K562 (cell line): ENCODE measurements at regions not wholly inside any gene's neighbourhood (a gene's known extent, or its start where the extent isn't known, plus 50 kb on each side); places are given as distances from the start of the nearest gene placed in this dataset.
"Not testable (repeated sequence)": the region's sequence is repeated elsewhere in the genome, so short reads cannot be mapped to it uniquely, and the experiment has no call there.

ENCODE experiments used
- ATAC-seq: fragments of 200-7000 bp; cut with Tn5 transposase; 3 replicates; pipeline ENCODE4 v1.9.1; 2020; ENCODE audit warnings: moderate library complexity
- BruUV-seq: library from RNA; stranded (reverse); fragments of 400-500 nt; replicated peaks from 2 replicates; lab custom pipeline; 2021; lab: Mats Ljungman, UMichigan
- CTCF ChIA-PET: fragments of 300-600 bp; formaldehyde crosslinking; extraction: SDS; loops from one replicate; lab custom pipeline; 2021; ENCODE audit warnings: low intra/inter-chr PET ratio; lab: Yijun Ruan, JAX
- POLR2A ChIA-PET: fragments of 300-600, 350-650 bp; sonication (Branson Sonifier 250); formaldehyde crosslinking; extraction: SDS; loops from one replicate; lab custom pipeline; 2021; ENCODE audit warnings: antibody characterized with exemption, inconsistent platforms; lab: Yijun Ruan, JAX
- DNase-seq, 4 experiments: peaks; one replicate each; pipeline versions ENCODE4 v3.0.0 to v3.0.0-alpha.2; 2011 to 2018; ENCODE audit warnings: low spot score in 3 of 4, mixed read lengths in 3 of 4; ENCODE audit errors: extremely low read depth in 1 of 4
- FAIRE-seq: peaks from 2 replicates; lab custom pipeline; 2011; peaks lifted over from hg19 to GRCh38; lab: Jason Lieb, UNC
- H2AFZ ChIP-seq: 2 replicates; pipeline ENCODE4 v1.6.0; 2011; ENCODE audit warnings: low read depth, low read length, control low read depth, inconsistent platforms
- H3K27ac ChIP-seq: fragments of 200-600 bp; 3 replicates; pipeline ENCODE4 v1.8.0; 2011; ENCODE audit warnings: low read depth, mild to moderate bottlenecking, control low read depth, inconsistent platforms, low read length, moderate library complexity, mixed read lengths; ENCODE audit errors: extremely low read depth
- H3K27me3 ChIP-seq, 2 experiments: fragments of 300-600 bp in 1 of 2; 2 replicates in 1 of 2; 3 replicates in 1 of 2; pipeline versions ENCODE4 v1.6.0 to v1.8.0; 2011; ENCODE audit warnings: inconsistent platforms in 2 of 2, low read length in 2 of 2, mild to moderate bottlenecking in 1 of 2, mixed read lengths in 1 of 2, moderate library complexity in 1 of 2; ENCODE audit not compliant: control insufficient read depth in 2 of 2, insufficient read depth in 2 of 2
- H3K36me3 ChIP-seq: fragments of 300-600 bp; 3 replicates; pipeline ENCODE4 v1.8.0; 2011; ENCODE audit warnings: mild to moderate bottlenecking, low read length, inconsistent platforms; ENCODE audit not compliant: control insufficient read depth, insufficient read depth
- H3K4me1 ChIP-seq, 2 experiments: fragments of 200-600 bp in 1 of 2; replicated peaks in 1 of 2; 2 replicates in 1 of 2; 3 replicates in 1 of 2; pipeline versions ENCODE4 v1.5.1 to v1.8.0; 2011; ENCODE audit warnings: inconsistent platforms in 2 of 2, low read length in 2 of 2, mild to moderate bottlenecking in 1 of 2, mixed read lengths in 1 of 2, moderate library complexity in 1 of 2; ENCODE audit not compliant: control insufficient read depth in 2 of 2, insufficient read depth in 2 of 2
- H3K4me2 ChIP-seq: 2 replicates; pipeline ENCODE4 v1.6.1; 2011; ENCODE audit warnings: low read length, control low read depth, inconsistent platforms, mixed read lengths; ENCODE audit not compliant: insufficient read depth
- H3K4me3 ChIP-seq: fragments of 200-600 bp; sonication (generic), shearing (Covaris generic); 2 replicates; pipeline ENCODE4 v1.5.1; 2016; ENCODE audit warnings: control low read depth, inconsistent platforms
- H3K79me2 ChIP-seq: fragments of 200-600 bp; 3 replicates; pipeline ENCODE4 v1.8.0; 2011; ENCODE audit warnings: low read length, inconsistent platforms; ENCODE audit not compliant: control insufficient read depth, insufficient read depth
- H3K9ac ChIP-seq, 2 experiments: 2 replicates each; pipeline versions ENCODE4 v1.6.0 to v1.6.1; 2011; ENCODE audit warnings: low read depth in 2 of 2, low read length in 2 of 2, control low read depth in 1 of 2, inconsistent platforms in 1 of 2, mild to moderate bottlenecking in 1 of 2, mixed read lengths in 1 of 2; ENCODE audit not compliant: insufficient read depth in 1 of 2
- H3K9me1 ChIP-seq: one replicate; pipeline ENCODE4 v1.6.0; 2011; ENCODE audit warnings: inconsistent platforms, mild to moderate bottlenecking, low read length, moderate library complexity; ENCODE audit not compliant: control insufficient read depth, insufficient read depth
- H3K9me3 ChIP-seq: replicated peaks from 2 replicates; pipeline ENCODE4 v1.5.1; 2011; ENCODE audit warnings: low read depth, low read length, inconsistent platforms; ENCODE audit not compliant: control insufficient read depth, insufficient read depth
- H4K20me1 ChIP-seq: replicated peaks from 2 replicates; pipeline ENCODE4 v1.6.1; 2011; ENCODE audit warnings: low read length, inconsistent platforms, mixed read lengths; ENCODE audit not compliant: control insufficient read depth, insufficient read depth
- ETV1 ChIP-seq: fragments of 450-650 bp; conservative IDR thresholded peaks from 2 replicates; pipeline ENCODE4 v1.6.1; 2016; ENCODE audit warnings: missing genetic modification characterization, control low read depth, low read depth, missing compliant biosample characterization
- FOSL1 ChIP-seq: fragments of 200-800 bp; sonication (Bioruptor generic); conservative IDR thresholded peaks from 2 replicates; pipeline ENCODE4 v1.6.1; 2016; ENCODE audit warnings: missing genetic modification characterization, missing compliant biosample characterization
- KDM5B ChIP-seq: fragments of 200-600 bp; sonication (generic); IDR thresholded peaks from 2 replicates; pipeline ENCODE4 v1.6.1; 2012; ENCODE audit warnings: low read depth, mild to moderate bottlenecking, moderate library complexity, low read length, control low read depth, inconsistent platforms; ENCODE audit not compliant: insufficient replicate concordance
- NFIC ChIP-seq: fragments of 450-650 bp; IDR thresholded peaks from 2 replicates; pipeline ENCODE4 v1.6.1; 2017; ENCODE audit warnings: mild to moderate bottlenecking, inconsistent platforms
- NRF1 ChIP-seq, 2 experiments: fragments of 450-650 bp; IDR thresholded peaks in 1 of 2; conservative IDR thresholded peaks in 1 of 2; 2 replicates each; pipeline ENCODE4 v1.6.1; 2014; ENCODE audit warnings: mild to moderate bottlenecking in 2 of 2
- POLR2AphosphoS2 ChIP-seq: IDR thresholded peaks from 2 replicates; pipeline ENCODE4 v1.6.1; 2012; ENCODE audit warnings: low read length, improper control_type of control experiment
- TOE1 ChIP-seq, 2 experiments: fragments of 450-650 bp in 1 of 2; sonication (generic) in 1 of 2; formaldehyde crosslinking in 1 of 2; IDR thresholded peaks; 2 replicates each; pipeline versions ENCODE4 v1.7.1 to v1.8.0; 2016 to 2022; ENCODE audit warnings: borderline replicate concordance in 2 of 2, mild to moderate bottlenecking in 2 of 2, antibody characterized with exemption in 1 of 2, inconsistent platforms in 1 of 2, low read depth in 1 of 2, missing genetic modification reagents in 1 of 2, moderate library complexity in 1 of 2
- U2AF1 ChIP-seq: fragments of 200-400 bp; formaldehyde crosslinking; optimal IDR thresholded peaks from 2 replicates; pipeline ENCODE3; 2017; ENCODE audit warnings: mild to moderate bottlenecking, low read depth, low read length, moderate library complexity
- ZNF146 ChIP-seq: IDR thresholded peaks from one replicate; pipeline ENCODE4 v1.6.1; 2018; ENCODE audit warnings: missing compliant biosample characterization; ENCODE audit not compliant: unreplicated experiment
- WGBS: fragments of 100-300 bp; shearing (Covaris generic); methylation state at CpG from one replicate; pipeline ENCODE4 v1.1.6; 2016; ENCODE audit warnings: low coverage, mixed read lengths; ENCODE audit not compliant: insufficient coverage; ENCODE audit errors: missing lambda C conversion rate; 5-methylcytosine and 5-hydroxymethylcytosine counted together
- in situ Hi-C: fragments of 300-500 bp; cut with MboI; formaldehyde crosslinking; loops from 4 replicates; pipeline ENCODE4 v1.15.0; 2018; ENCODE audit warnings: inconsistent platforms, mixed read lengths
- intact Hi-C: fragments of 100-400 bp; cut with micrococcal nuclease; formaldehyde crosslinking; loops from 2 replicates; pipeline ENCODE4 v1.14.2; 2022

DNA sequence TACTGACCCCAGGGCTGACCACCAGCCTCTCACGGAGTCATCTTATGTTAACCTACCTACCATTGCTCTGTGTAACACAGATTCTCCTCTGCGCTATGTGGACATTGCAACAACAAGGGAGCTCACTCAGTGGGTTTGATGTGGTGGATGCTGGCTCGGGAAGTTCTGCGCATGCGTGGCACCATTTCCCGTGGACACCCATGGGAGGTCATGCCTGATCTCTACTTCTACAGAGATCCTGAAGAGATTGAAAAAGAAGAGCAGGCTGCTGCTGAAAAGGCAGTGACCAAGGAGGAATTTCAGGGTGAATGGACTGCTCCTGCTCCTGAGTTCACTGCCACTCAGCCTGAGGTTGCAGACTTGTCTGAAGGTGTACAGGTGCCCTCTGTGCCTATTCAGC, 102.4 kb upstream of the DUSP21 start:
- H4K20me1 ChIP-seq, H2AFZ ChIP-seq, CTCF ChIA-PET, intact Hi-C loops, H3K27ac ChIP-seq, in situ Hi-C loops, FAIRE-seq, H3K4me1 ChIP-seq, H3K79me2 ChIP-seq, ATAC-seq, POLR2A ChIA-PET, DNase-seq, H3K4me3 ChIP-seq, H3K4me2 ChIP-seq, H3K36me3 ChIP-seq, H3K9me3 ChIP-seq, H3K27me3 ChIP-seq, BruUV-seq, H3K9me1 ChIP-seq, H3K9ac ChIP-seq: not testable (repeated sequence)
- TF ChIP-seq NRF1 (conservative IDR thresholded peaks at IDR 0.05 in 1 of 2, IDR thresholded peaks at IDR 0.05 in 1 of 2), result peak; percentile 65 to 66
- WGBS, result 33% methylated on average over 5 of the region's 6 CpGs

GRCh38 chrX:44735498-44735897, 108.3 kb upstream of the DUSP21 start:
- Histone ChIP-seq H3K4me2 (no peak overlapping the region), H3K9me1 (no peaks in the 10 kb centered on the region), H3K36me3 (no peaks in the 10 kb centered on the region), H3K4me1 (no peaks in the 10 kb centered on the region), H3K27ac (no peak overlapping the region), H3K9ac (no peak overlapping the region), H3K27me3 (no peaks in the 10 kb centered on the region)
- POLR2A ChIA-PET, result no interaction called here
- CTCF ChIA-PET, result no interaction called here
- BruUV-seq, result no TSS peak
- in situ Hi-C loops, result no loop called here
- no peak for TF ChIP-seq U2AF1
- TF ChIP-seq ETV1 (tag), result peak; percentile 54
- TF ChIP-seq TOE1 (IDR thresholded peaks at IDR 0.05; ENCODE audit: borderline replicate concordance), result no peak
- no peak for TF ChIP-seq TOE1 (CRISPR knock-in tag; IDR thresholded peaks at IDR 0.05; ENCODE audit: borderline replicate concordance, low read depth)
- TF ChIP-seq POLR2AphosphoS2, result no peak
- TF ChIP-seq FOSL1 (tag), result no peak
- no peak for TF ChIP-seq KDM5B
- peak; percentile 81 for TF ChIP-seq NFIC
- TF ChIP-seq ZNF146 (CRISPR knock-in tag), result peak; percentile 58
- TF ChIP-seq, all 486 proteins: peak for 3
- intact Hi-C loops, result no loop called here
- 16% methylated on average over 2 of the region's 2 CpGs for WGBS
- Histone ChIP-seq H3K9me3 (no peaks in the 10 kb centered on the region), H3K4me3 (no peak overlapping the region), H3K79me2 (no peaks in the 10 kb centered on the region), H4K20me1 (no peaks in the 10 kb centered on the region), H2AFZ (no peak overlapping the region)
- DNase-seq (no peak), ATAC-seq (no peak), FAIRE-seq (no peak)
